ENCODE measurements at regions not wholly inside any gene's neighbourhood (a gene's known extent, or its start where the extent isn't known, plus 50 kb on each side); places are given as distances from the start of the nearest gene placed in this dataset.
"Not testable (repeated sequence)": the region's sequence is repeated elsewhere in the genome, so short reads cannot be mapped to it uniquely, and the experiment has no call there.

- H3K36me3 ChIP-seq (ENCODE audit: control insufficient read depth in 2 of 2, extremely low read depth in 1 of 2, insufficient read depth in 2 of 2, low read length in 2 of 2); H3K4me3 ChIP-seq (replicated peaks in 1 of 3; ENCODE audit: insufficient read depth in 1 of 3, low read depth in 1 of 3, low read length in 3 of 3); intact Hi-C loops (cut with micrococcal nuclease); H2AFZ ChIP-seq (ENCODE audit: low read depth, low read length); dilution Hi-C loops (cut with MboI; ENCODE audit: extremely low pct_ligation_motif_present, low sequenced_read_pairs); BruUV-seq (replicated peaks); H3K4me1 ChIP-seq (ENCODE audit: control insufficient read depth, extremely low read depth, insufficient read depth, low read length); H3K9ac ChIP-seq (replicated peaks; ENCODE audit: extremely low read depth, insufficient read depth, low read length); H3K27ac ChIP-seq (ENCODE audit: insufficient read depth, low read depth, low read length); H4K20me1 ChIP-seq (replicated peaks; ENCODE audit: control insufficient read depth, extremely low read depth, insufficient read depth, low read length); H3K9me1 ChIP-seq (replicated peaks; ENCODE audit: control insufficient read depth, extremely low read depth, insufficient read depth, low read length); DNase-seq (ENCODE audit: low read depth, low spot score); POLR2A ChIA-PET; H3K79me2 ChIP-seq (ENCODE audit: control insufficient read depth, insufficient read depth, low read length); CTCF ChIA-PET; H3K9me3 ChIP-seq (replicated peaks; ENCODE audit: control insufficient read depth, insufficient read depth, low read length); H3K4me2 ChIP-seq (ENCODE audit: insufficient read depth, low read length); FAIRE-seq: not testable (repeated sequence)
- peaks cover 0 to 14% of the 10 kb centered on the region in 2 experiments for H3K27me3 ChIP-seq (ENCODE audit: control insufficient read depth in 2 of 2, insufficient read depth in 2 of 2, low read length in 2 of 2)
Measured at GRCh38 chr7:76931441-76931840, 100.7 kb downstream of the SPDYE17 start.

DNA sequence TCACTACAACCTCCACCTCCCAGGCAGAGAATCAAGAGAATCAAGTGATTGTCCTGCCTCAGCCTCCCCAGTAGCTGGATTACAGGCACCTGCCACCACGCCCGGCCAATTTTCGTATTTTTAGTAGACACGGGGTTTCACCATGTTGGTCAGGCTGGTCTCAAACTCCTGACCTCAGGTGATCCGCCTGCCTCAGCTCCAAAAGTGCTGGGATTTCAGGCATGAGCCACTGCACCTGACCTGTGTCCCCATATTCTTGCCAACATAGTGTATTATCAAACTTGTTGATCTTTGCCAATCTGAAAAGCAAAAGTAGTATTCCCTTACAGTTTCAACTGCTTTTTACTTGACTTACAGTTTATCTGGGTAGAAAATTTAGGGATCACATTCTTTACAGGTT lies 101.7 kb downstream of the SPDYE17 start:
- POLR2A ChIA-PET; H3K4me2 ChIP-seq (ENCODE audit: insufficient read depth, low read length); H3K36me3 ChIP-seq (ENCODE audit: control insufficient read depth in 2 of 2, extremely low read depth in 1 of 2, insufficient read depth in 2 of 2, low read length in 2 of 2); H2AFZ ChIP-seq (ENCODE audit: low read depth, low read length); dilution Hi-C loops (cut with MboI; ENCODE audit: extremely low pct_ligation_motif_present, low sequenced_read_pairs); CTCF ChIA-PET; H3K9me3 ChIP-seq (replicated peaks; ENCODE audit: control insufficient read depth, insufficient read depth, low read length); H4K20me1 ChIP-seq (replicated peaks; ENCODE audit: control insufficient read depth, extremely low read depth, insufficient read depth, low read length); H3K4me3 ChIP-seq (replicated peaks in 1 of 3; ENCODE audit: insufficient read depth in 1 of 3, low read depth in 1 of 3, low read length in 3 of 3); H3K27ac ChIP-seq (ENCODE audit: insufficient read depth, low read depth, low read length); FAIRE-seq; H3K9me1 ChIP-seq (replicated peaks; ENCODE audit: control insufficient read depth, extremely low read depth, insufficient read depth, low read length); DNase-seq (ENCODE audit: low read depth, low spot score); H3K9ac ChIP-seq (replicated peaks; ENCODE audit: extremely low read depth, insufficient read depth, low read length); intact Hi-C loops (cut with micrococcal nuclease); H3K4me1 ChIP-seq (ENCODE audit: control insufficient read depth, extremely low read depth, insufficient read depth, low read length); H3K79me2 ChIP-seq (ENCODE audit: control insufficient read depth, insufficient read depth, low read length); BruUV-seq (replicated peaks): not testable (repeated sequence)
- peaks cover 0 to 17% of the 10 kb centered on the region in 2 experiments for H3K27me3 ChIP-seq (ENCODE audit: control insufficient read depth in 2 of 2, insufficient read depth in 2 of 2, low read length in 2 of 2)

- intact Hi-C loops (cut with micrococcal nuclease); BruUV-seq (replicated peaks); dilution Hi-C loops (cut with MboI; ENCODE audit: extremely low pct_ligation_motif_present, low sequenced_read_pairs); H3K9ac ChIP-seq (replicated peaks; ENCODE audit: extremely low read depth, insufficient read depth, low read length); H3K4me1 ChIP-seq (ENCODE audit: control insufficient read depth, extremely low read depth, insufficient read depth, low read length); DNase-seq (ENCODE audit: low read depth, low spot score); H2AFZ ChIP-seq (ENCODE audit: low read depth, low read length); CTCF ChIA-PET; H3K79me2 ChIP-seq (ENCODE audit: control insufficient read depth, insufficient read depth, low read length); FAIRE-seq; H3K36me3 ChIP-seq (ENCODE audit: control insufficient read depth in 2 of 2, extremely low read depth in 1 of 2, insufficient read depth in 2 of 2, low read length in 2 of 2); H3K27ac ChIP-seq (ENCODE audit: insufficient read depth, low read depth, low read length); H3K9me1 ChIP-seq (replicated peaks; ENCODE audit: control insufficient read depth, extremely low read depth, insufficient read depth, low read length); H4K20me1 ChIP-seq (replicated peaks; ENCODE audit: control insufficient read depth, extremely low read depth, insufficient read depth, low read length); H3K4me2 ChIP-seq (ENCODE audit: insufficient read depth, low read length); POLR2A ChIA-PET; H3K9me3 ChIP-seq (replicated peaks; ENCODE audit: control insufficient read depth, insufficient read depth, low read length); H3K4me3 ChIP-seq (replicated peaks in 1 of 3; ENCODE audit: insufficient read depth in 1 of 3, low read depth in 1 of 3, low read length in 3 of 3): not testable (repeated sequence)
- peaks cover 3 to 21% of the 10 kb centered on the region in 2 experiments for H3K27me3 ChIP-seq (ENCODE audit: control insufficient read depth in 2 of 2, insufficient read depth in 2 of 2, low read length in 2 of 2)
Measured at GRCh38 chr7:76928751-76929150, 103.4 kb downstream of the SPDYE17 start.

- POLR2A ChIA-PET; H3K27ac ChIP-seq (ENCODE audit: insufficient read depth, low read depth, low read length); H3K4me2 ChIP-seq (ENCODE audit: insufficient read depth, low read length); H3K4me1 ChIP-seq (ENCODE audit: control insufficient read depth, extremely low read depth, insufficient read depth, low read length); H3K9ac ChIP-seq (replicated peaks; ENCODE audit: extremely low read depth, insufficient read depth, low read length); H3K9me3 ChIP-seq (replicated peaks; ENCODE audit: control insufficient read depth, insufficient read depth, low read length); DNase-seq (ENCODE audit: low read depth, low spot score); H3K36me3 ChIP-seq (ENCODE audit: control insufficient read depth in 2 of 2, extremely low read depth in 1 of 2, insufficient read depth in 2 of 2, low read length in 2 of 2); FAIRE-seq; H2AFZ ChIP-seq (ENCODE audit: low read depth, low read length); H4K20me1 ChIP-seq (replicated peaks; ENCODE audit: control insufficient read depth, extremely low read depth, insufficient read depth, low read length); CTCF ChIA-PET; BruUV-seq (replicated peaks); H3K4me3 ChIP-seq (replicated peaks in 1 of 3; ENCODE audit: insufficient read depth in 1 of 3, low read depth in 1 of 3, low read length in 3 of 3); dilution Hi-C loops (cut with MboI; ENCODE audit: extremely low pct_ligation_motif_present, low sequenced_read_pairs); intact Hi-C loops (cut with micrococcal nuclease); H3K79me2 ChIP-seq (ENCODE audit: control insufficient read depth, insufficient read depth, low read length); H3K9me1 ChIP-seq (replicated peaks; ENCODE audit: control insufficient read depth, extremely low read depth, insufficient read depth, low read length): not testable (repeated sequence)
- peaks cover 3 to 22% of the 10 kb centered on the region in 2 experiments for H3K27me3 ChIP-seq (ENCODE audit: control insufficient read depth in 2 of 2, insufficient read depth in 2 of 2, low read length in 2 of 2)
Measured at GRCh38 chr7:76927741-76928393, 104.3 kb downstream of the SPDYE17 start.

All from endothelial cell of umbilical vein (primary cell).